DOHH2 (cell line): ENCODE measurements at regions not wholly inside any gene's neighbourhood (a gene's known extent, or its start where the extent isn't known, plus 50 kb on each side); places are given as distances from the start of the nearest gene placed in this dataset.

Experiments used
- EZH2phosphoT487 ChIP-seq: fragments of 200-600 bp; sonication (generic); IDR thresholded peaks from 2 replicates; pipeline ENCODE4 v1.6.1; 2017; ENCODE audit warnings: borderline replicate concordance, mild to moderate bottlenecking, antibody characterized with exemption, low read length, moderate library complexity, mixed read lengths
- TF ChIP-seq, protein P1 (sequence below): fragments of 200-600 bp; sonication (generic); IDR thresholded peaks from one replicate; pipeline ENCODE4 v1.5.1; 2014; ENCODE audit warnings: antibody characterized with exemption, mild to moderate bottlenecking, low read depth, low read length; ENCODE audit not compliant: poor library complexity, severe bottlenecking

GRCh38 chr21:20943561-20943997, 54.6 kb upstream of the NCAM2 start:
- TF ChIP-seq, protein P1, sequence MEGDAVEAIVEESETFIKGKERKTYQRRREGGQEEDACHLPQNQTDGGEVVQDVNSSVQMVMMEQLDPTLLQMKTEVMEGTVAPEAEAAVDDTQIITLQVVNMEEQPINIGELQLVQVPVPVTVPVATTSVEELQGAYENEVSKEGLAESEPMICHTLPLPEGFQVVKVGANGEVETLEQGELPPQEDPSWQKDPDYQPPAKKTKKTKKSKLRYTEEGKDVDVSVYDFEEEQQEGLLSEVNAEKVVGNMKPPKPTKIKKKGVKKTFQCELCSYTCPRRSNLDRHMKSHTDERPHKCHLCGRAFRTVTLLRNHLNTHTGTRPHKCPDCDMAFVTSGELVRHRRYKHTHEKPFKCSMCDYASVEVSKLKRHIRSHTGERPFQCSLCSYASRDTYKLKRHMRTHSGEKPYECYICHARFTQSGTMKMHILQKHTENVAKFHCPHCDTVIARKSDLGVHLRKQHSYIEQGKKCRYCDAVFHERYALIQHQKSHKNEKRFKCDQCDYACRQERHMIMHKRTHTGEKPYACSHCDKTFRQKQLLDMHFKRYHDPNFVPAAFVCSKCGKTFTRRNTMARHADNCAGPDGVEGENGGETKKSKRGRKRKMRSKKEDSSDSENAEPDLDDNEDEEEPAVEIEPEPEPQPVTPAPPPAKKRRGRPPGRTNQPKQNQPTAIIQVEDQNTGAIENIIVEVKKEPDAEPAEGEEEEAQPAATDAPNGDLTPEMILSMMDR, result no peak
- TF ChIP-seq EZH2phosphoT487, result no peak
